GM18502 (cell line): ENCODE measurements at regions not wholly inside any gene's neighbourhood (a gene's known extent, or its start where the extent isn't known, plus 50 kb on each side); places are given as distances from the start of the nearest gene placed in this dataset.

Source experiments
- ATAC-seq: cut with Tn5 transposase; IDR thresholded peaks from one replicate; pipeline ENCODE4 v1.9.1; 2021; ENCODE audit warnings: mild to moderate bottlenecking; ENCODE audit not compliant: unreplicated experiment, poor library complexity

DNA sequence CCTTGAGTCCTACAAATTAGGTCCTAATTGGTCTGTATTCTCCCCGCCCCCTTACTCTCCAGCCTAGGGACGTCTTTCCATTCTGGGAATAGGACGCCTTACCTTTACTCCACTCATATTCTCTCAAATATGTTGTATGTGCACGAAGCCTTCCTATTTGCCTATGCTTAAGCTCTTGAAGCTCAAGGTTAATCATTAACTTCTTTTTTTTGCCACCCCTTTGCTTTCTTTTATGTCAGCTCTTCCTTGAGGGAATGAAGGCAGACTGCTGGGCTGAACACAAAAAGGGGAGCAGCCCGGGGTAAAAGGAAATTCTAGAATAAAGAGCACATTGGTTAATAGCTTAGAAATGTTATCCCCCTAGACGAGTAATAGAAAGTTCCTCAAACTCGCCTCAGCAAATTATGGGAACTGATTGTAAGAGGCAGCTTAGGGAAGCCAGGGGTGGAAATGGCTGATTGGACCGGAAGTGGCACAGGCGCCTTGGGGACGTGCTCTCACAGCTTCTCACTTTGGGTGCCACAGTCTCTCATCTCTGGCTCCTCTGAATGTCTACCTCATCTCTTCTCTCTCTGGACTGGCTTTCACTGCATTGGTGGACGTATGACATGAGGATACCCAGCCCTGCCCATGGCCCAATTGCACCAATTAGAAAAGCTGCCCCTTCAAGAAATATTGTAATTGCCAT, 122.3 kb upstream of the IL12B start:
- no peak for ATAC-seq

DNA sequence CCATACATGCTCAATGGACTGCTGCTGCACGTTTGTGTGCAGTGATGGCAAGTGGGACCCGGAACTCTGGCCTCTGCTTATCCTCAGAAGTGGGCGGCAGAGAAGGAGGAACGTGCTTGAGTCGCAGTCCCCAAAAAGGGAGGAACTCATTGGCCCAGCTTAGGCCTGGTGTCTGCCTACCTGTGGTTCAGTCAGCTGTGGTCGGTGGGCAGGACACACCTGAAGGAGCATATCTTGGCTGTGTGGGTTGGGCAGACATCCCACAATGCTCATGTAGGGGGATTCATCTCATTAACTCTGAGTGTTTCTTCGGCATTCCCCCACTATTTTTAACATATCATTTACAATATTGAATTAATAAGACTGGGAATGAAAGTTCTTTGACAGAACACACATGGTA, 122.9 kb upstream of the IL12B start:
- no peak for ATAC-seq

DNA sequence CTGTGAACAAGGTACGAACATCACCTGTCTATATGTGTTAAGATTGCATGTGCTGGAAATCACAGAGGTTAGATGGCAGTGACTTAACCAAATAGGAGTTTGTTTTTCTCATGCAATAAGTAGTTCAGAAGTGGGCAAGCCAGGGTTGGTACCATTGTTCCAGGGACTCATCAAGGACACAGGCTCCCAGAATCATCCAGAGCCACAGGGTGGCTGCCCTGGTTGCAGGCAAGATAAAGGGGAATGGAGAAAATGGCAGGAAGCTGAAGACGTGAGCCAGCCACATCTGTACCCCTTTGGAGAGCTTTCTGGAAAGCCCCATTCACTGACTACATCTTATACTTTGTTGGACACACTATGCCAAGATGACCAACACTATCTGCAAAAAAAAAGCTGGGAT, 126.0 kb upstream of the IL12B start:
- ATAC-seq: peak; percentile 13

DNA sequence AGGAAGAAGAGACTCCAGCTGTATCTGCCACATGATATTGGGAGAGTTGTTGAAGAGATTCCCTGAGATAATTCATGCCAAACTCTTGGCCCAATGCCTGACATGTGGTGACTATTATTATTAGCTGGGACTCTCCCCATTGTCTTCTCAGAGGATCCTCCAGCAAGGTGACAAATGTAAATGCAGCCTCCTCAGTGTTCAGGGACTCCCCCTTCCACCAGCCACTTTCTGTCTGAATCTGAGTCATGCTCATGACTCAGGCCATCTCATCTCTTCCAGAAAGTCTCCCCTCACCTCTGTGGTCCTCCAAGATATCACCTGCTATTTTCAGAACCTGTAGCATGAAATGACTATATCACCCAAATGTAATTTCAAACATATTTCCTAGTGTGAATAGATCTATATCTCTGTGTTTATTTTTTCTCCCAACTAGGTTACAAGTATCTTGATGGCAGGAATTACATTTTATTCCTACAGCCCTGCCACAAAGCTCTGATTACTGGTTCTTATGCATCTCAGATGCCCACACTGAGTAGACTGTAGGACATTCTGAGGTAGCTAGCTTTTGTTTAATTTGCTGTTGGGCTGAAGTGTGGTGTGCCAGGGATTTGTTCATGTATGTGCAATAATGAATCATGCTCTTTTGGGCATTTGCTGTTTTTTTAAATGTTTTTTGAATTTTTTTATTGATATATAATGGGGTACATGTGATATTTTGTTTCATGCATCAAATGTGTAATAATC, 126.6 kb upstream of the IL12B start:
- peak; percentile 85 for ATAC-seq

- ATAC-seq: peak; percentile 56
These were observed 128.0 kb upstream of the IL12B start for GRCh38 chr5:159458217-159458711.

GRCh38 chr5:159459132-159459627, 128.9 kb upstream of the IL12B start:
- ATAC-seq: no peak

- ATAC-seq: peak; percentile 17
These were observed 129.8 kb upstream of the IL12B start for GRCh38 chr5:159459951-159460538.

- no peak for ATAC-seq
These were observed 133.5 kb upstream of the IL12B start for GRCh38 chr5:159463590-159464321.

DNA sequence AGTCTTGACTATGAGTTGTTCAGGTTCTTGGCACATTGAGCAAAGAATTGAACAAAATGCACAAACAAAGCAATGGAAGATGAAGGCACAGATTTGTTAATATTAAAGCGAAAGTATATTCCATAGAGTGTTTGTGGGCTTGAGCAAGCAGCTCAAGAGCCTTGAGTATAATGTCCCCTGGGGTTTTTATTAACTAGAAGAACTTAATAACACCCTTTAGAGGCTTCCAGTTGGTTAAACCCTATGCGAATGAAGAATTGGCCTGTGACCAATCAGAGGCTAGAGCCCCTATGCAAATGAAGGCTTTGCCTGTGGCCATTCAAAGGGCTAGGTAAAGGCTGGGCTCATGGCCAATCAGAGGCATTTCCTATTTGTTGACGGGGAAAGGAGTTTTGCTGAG, 135.3 kb upstream of the IL12B start:
- no peak for ATAC-seq

DNA sequence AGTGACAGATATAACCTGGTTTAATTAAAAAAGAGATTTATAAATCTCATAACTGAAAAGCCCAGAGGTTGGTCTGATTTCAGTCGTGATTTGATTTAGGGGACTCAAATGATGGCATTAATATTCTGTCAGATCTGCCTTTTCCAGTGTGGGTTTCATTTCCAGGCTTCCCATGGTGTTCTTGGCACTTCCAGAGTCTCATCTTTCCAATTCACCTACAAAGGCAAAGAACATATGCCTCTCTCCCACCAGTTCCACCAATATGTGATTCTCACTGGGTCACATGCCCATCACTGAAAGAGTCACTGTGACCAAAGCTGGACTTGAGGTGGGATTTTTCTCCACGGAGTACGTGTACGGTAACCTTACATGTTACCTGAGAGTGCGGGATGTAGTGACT, 137.4 kb upstream of the IL12B start:
- ATAC-seq: no peak

DNA sequence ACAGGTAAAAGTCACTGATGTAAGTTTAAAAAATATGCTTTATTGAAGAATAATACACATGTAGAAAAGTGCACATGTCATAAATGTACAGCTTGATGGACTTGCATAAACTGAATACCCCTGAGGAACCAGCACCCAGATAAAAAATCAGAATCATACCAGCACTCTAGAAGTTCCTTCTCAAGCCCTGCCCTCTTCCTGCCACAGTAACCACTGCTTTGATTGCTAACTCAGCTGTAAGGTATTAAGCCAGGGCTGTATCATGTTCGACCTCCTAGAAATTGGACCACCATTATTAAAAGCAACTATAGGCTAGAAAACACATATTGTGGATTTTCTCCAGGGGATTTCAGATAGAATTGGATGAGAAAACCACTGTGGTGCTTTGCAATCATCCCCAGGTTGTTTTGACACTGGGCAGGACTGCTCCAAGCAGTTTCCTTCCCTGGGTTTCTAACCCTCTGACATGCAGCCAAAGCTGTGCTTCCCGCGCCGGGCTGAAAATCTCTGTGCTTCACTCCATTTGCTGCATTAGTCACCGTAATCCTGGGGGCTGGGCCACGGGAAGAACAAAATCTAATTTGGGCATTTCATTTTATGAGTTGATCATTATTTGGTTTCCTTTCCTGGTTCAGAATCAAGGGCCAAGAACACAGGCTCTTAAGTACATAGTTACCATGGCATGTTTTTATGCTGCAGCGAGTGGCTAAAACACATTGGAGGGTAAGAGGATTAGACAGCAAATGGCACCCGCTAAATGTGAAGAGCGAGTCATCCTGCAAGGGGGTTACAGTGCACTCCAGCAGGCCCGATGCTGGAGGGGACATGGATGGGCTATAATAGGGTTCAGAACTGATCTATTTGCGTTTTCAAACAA, 139.4 kb upstream of the IL12B start:
- peak; percentile 91 for ATAC-seq

DNA sequence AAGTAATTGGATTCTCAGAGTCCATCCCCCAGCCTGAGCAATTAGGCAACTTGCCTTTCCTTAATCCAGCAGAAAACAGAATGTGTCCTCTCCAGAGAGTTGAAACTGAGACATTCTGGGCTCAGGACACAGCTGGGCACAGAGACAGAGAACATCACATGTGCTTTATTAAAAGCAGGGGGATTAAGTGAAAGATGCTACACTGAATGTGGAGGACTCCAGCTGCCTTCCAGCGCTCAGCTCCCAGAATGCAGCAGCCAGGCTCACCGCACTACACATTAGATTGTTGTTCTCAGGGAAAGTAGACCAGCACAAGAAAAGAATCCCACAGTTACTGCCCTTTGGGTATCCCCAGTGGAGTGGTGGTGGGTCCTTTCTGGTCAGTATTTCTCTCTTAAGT, 141.6 kb upstream of the IL12B start:
- ATAC-seq: no peak

DNA sequence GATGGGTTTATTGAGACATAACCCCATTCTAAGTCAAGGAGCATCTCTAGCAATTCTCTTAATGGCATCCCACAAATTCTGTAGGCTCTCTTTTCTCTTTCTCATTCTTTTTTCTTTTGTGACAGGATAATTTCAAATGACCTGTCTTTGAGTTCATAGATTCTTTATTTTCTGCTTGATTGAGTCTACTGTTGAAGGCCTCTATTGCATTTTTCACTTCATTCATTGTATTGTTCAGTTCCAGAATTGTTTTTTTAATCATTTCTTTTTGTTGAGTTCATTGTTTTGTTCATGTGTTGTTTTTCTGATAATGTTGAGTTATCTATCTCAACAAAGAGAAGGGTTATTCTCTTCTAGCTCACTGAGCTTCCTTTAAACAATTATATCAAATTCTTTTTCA, 144.7 kb upstream of the IL12B start:
- ATAC-seq: no peak

- no peak for ATAC-seq
These were observed 148.7 kb upstream of the IL12B start for GRCh38 chr5:159478950-159479349.

- ATAC-seq: no peak
These were observed 150.6 kb upstream of the IL12B start for GRCh38 chr5:159480849-159481248.

- no peak for ATAC-seq
These were observed 151.5 kb upstream of the IL12B start for GRCh38 chr5:159481751-159482150.

GRCh38 chr5:159486836-159487235, 156.5 kb upstream of the IL12B start:
- ATAC-seq: no peak

- ATAC-seq: no peak
These were observed 158.2 kb upstream of the IL12B start for GRCh38 chr5:159488516-159488915.

DNA sequence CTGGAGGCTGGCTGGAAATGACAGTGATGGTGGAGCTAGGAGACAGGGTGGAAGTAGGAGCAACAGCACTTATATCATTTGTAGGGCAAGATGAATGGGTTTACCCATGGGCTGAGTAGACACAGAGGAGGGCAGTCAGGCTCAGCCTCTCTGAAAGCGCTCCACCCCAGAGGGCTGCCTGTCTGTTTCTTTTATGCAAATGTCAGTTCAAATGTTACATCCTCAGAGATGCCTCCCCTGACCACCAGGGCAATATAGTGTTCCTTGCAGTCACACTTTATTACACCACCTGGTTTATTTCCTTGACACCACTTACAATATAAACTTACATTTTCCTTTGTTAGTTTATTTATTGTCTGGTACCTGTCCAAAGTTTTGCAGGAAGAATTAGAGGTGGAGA, 159.5 kb upstream of the IL12B start:
- peak; percentile 60 for ATAC-seq

DNA sequence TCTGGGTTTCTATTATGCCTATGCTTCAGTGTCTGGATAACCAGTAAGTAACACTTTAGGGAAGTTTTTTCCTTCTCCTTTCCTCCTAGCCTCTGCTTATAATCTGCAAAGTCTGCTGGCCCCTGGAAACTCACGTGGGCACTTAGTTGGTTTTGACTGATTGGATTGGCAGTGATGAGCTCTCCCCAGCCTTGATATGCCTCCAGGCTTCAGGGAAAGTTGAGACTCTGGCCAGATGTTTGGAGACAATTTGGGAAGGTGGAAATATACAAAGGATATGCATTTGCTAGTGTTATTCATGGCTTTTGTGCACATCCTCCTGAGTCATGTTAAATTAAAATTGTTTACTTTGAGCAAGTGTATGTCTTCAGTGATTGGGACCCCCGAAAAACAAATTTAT, 160.2 kb upstream of the IL12B start:
- no peak for ATAC-seq
